Body of pancreas (tissue), 4 donors: ENCODE measurements at regions not wholly inside any gene's neighbourhood (a gene's known extent, or its start where the extent isn't known, plus 50 kb on each side); places are given as distances from the start of the nearest gene placed in this dataset.

Source experiments
- CTCF ChIP-seq, 7 experiments: fragments of 450-650 bp in 4 of 7; fragments of 200-600 bp in 3 of 7; sonication (generic) in 3 of 7; IDR thresholded peaks; one replicate each; pipeline ENCODE4 v1.5.1; 2016 to 2019; ENCODE audit warnings: antibody characterized with exemption in 7 of 7
- POLR2A ChIP-seq, 3 donors: fragments of 450-650 bp; IDR thresholded peaks; one replicate each; pipeline ENCODE4 v1.6.1; 2016; ENCODE audit warnings: antibody characterized with exemption in 3 of 3, mild to moderate bottlenecking in 2 of 3

GRCh38 chr9:13481274-13481673 lies 201.8 kb upstream of the MPDZ start:
- TF ChIP-seq CTCF (IDR thresholded peaks at IDR 0.05) = no peak
- no peak for TF ChIP-seq POLR2A (IDR thresholded peaks at IDR 0.05)
